ENCODE measurements at regions not wholly inside any gene's neighbourhood (a gene's known extent, or its start where the extent isn't known, plus 50 kb on each side); places are given as distances from the start of the nearest gene placed in this dataset.
A peak's percentile ranks its signal among the peaks of the same experiment; 100 is the strongest.

DNA sequence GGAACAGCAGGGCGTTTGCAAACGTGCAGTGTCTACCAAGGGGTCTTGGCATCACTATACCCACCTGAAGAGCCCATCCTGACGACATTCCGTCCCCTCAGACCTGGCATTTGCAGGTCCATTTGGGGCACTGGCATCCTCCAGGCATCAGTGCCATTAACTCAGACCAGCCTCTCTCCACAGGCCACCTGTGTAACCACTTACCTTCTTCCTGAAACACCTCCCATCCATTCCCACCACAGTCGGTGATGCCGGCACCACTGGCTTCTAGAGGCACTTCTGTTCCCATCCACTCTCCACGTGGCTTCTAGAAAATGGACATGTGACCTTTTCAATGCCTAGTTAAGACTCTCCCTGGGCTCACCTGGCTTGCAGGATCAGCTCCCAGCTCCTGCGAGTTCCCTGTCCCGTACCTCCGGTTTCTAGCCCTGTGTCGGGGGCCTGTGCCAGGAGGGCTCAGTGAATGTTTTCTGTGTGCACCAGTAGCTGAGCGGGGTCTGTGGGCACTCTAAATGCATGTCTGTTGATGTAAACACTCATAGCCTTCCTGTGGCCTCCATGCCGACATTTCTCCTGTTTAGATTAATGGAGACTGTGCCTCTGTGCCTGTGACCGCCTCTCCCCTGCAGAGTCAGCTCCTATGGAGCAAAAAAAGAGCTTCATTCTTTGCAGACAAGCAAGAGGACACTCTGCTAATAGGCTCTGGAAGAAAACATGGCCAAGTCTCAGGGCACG is 458.0 kb upstream of the HS6ST1 start:
- intact Hi-C loops (cut with micrococcal nuclease) = no loop called here
- H3K4me1 ChIP-seq (ENCODE audit: control insufficient read depth in 2 of 2, insufficient read depth in 2 of 2, low read length in 2 of 2) = no peaks in the 10 kb centered on the region
- POLR2A ChIA-PET = no interaction called here
- CTCF ChIA-PET = no interaction called here
- Mint-ChIP-seq H3K9me3 (peaks cover 0 to 4% (median 0%) of the 10 kb centered on the region in 11 donors), H3K4me3 (no peak overlapping the region), H3K4me1 (no peaks in the 10 kb centered on the region), H3K36me3 (no peaks in the 10 kb centered on the region), H3K27me3 (peaks cover 0 to 7% (median 0%) of the 10 kb centered on the region in 5 donors), H3K27ac (no peak overlapping the region)
- H3K4me3 ChIP-seq (ENCODE audit: low read length) = no peak overlapping the region
- no peak overlapping the region for H3K27ac ChIP-seq (ENCODE audit: low read depth, low read length)
- DNase-seq = no peak
- H3K36me3 ChIP-seq (ENCODE audit: control insufficient read depth in 2 of 3, insufficient read depth in 3 of 3, low read length in 3 of 3) = no peaks in the 10 kb centered on the region
- no peak for ATAC-seq
- no peaks in the 10 kb centered on the region for H3K27me3 ChIP-seq (ENCODE audit: control insufficient read depth in 2 of 2, insufficient read depth in 2 of 2, low read length in 2 of 2)
- H3K9me3 ChIP-seq (ENCODE audit: control insufficient read depth in 2 of 3, low read length in 3 of 3) = no peaks in the 10 kb centered on the region

DNA sequence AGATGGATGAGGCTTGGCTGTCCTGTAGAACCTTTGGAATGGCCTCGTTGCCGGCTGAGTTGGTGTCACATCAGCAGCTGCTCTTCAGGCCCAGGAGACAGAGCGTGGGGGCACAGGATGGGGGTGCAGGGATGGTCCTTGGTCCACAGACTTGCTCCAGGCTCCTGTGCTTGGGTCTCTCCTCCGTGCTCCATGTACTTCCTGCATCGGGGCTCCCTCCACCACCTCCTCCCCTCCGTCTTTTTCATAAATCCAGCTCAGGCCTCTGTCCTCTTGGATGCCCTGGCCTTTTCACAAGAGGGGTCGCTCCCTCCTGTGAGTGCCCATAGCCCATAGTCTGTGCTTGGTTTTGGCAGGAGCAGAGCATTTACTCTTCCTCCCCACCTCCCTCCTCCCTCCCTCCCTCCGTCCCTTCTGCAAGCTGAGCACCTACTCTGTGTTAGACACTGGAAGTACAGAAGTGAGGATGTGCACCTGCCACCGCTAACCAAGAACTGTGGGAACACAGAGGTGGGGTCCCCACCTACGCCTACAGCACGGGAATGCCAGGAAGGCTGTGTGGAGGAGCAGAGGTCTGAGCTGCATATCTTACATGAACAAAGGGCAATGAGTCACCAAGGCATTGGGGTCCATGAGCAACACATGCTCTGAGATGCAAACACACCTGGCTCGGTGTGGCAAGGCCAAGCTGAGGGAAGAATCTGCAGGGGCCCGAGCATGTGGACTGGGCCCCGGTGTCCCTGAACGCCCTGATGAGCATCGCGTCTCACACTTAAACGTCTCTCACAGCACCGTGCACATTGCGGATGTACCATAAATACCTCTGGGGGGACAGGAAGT is 458.7 kb upstream of the HS6ST1 start:
- no peaks in the 10 kb centered on the region for H3K4me1 Mint-ChIP-seq
- Histone ChIP-seq H3K9me3 (ENCODE audit: control insufficient read depth in 2 of 3, low read length in 3 of 3) (no peaks in the 10 kb centered on the region), H3K4me1 (ENCODE audit: control insufficient read depth in 2 of 2, insufficient read depth in 2 of 2, low read length in 2 of 2) (no peaks in the 10 kb centered on the region), H3K27ac (ENCODE audit: low read depth, low read length) (no peak overlapping the region), H3K36me3 (ENCODE audit: control insufficient read depth in 2 of 3, insufficient read depth in 3 of 3, low read length in 3 of 3) (no peaks in the 10 kb centered on the region), H3K4me3 (ENCODE audit: low read length) (no peak overlapping the region), H3K27me3 (ENCODE audit: control insufficient read depth in 2 of 2, insufficient read depth in 2 of 2, low read length in 2 of 2) (no peaks in the 10 kb centered on the region)
- POLR2A ChIA-PET = no interaction called here
- peaks cover 0 to 12% (median 0%) of the 10 kb centered on the region in 5 donors for H3K27me3 Mint-ChIP-seq
- ATAC-seq (no peak), DNase-seq (no peak)
- H3K36me3 Mint-ChIP-seq = no peaks in the 10 kb centered on the region
- no peak overlapping the region for H3K4me3 Mint-ChIP-seq
- CTCF ChIA-PET = no interaction called here
- intact Hi-C loops (cut with micrococcal nuclease) = no loop called here
- peaks cover 0 to 4% (median 0%) of the 10 kb centered on the region in 11 donors for H3K9me3 Mint-ChIP-seq
- no peak overlapping the region for H3K27ac Mint-ChIP-seq

DNA sequence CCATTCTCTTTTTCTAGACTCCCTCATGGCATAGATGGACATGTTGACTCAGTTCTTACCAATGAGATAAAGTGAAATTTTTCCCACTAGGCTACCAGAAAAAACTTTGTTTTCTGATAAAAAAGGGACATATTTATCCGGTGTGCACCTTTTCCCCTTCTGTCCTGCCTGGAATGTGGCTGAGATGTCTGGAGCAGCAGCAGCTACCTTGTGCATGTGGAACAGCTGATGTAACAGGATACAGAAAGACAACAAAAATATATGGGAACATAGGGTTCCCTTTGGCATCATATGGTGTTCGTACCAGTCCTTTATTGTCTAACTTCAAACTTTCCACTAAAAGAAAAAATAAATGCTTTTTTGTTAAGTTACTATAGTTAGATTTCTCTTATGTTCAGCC is 460.2 kb upstream of the HS6ST1 start:
- intact Hi-C loops (cut with micrococcal nuclease) = no loop called here
- Mint-ChIP-seq H3K27me3 (peaks cover 0 to 12% (median 0%) of the 10 kb centered on the region in 5 donors), H3K4me3 (no peak overlapping the region), H3K27ac (no peak overlapping the region), H3K36me3 (no peaks in the 10 kb centered on the region), H3K9me3 (peaks cover 0 to 4% (median 0%) of the 10 kb centered on the region in 11 donors), H3K4me1 (no peaks in the 10 kb centered on the region)
- Histone ChIP-seq H3K36me3 (ENCODE audit: control insufficient read depth in 2 of 3, insufficient read depth in 3 of 3, low read length in 3 of 3) (no peaks in the 10 kb centered on the region), H3K4me3 (ENCODE audit: low read length) (no peak overlapping the region), H3K27ac (ENCODE audit: low read depth, low read length) (no peak overlapping the region), H3K27me3 (ENCODE audit: control insufficient read depth in 2 of 2, insufficient read depth in 2 of 2, low read length in 2 of 2) (no peaks in the 10 kb centered on the region), H3K4me1 (ENCODE audit: control insufficient read depth in 2 of 2, insufficient read depth in 2 of 2, low read length in 2 of 2) (no peaks in the 10 kb centered on the region), H3K9me3 (ENCODE audit: control insufficient read depth in 2 of 3, low read length in 3 of 3) (no peaks in the 10 kb centered on the region)
- ChIA-PET POLR2A (no interaction called here), CTCF (no interaction called here)
- DNase-seq (no peak), ATAC-seq (no peak)

DNA sequence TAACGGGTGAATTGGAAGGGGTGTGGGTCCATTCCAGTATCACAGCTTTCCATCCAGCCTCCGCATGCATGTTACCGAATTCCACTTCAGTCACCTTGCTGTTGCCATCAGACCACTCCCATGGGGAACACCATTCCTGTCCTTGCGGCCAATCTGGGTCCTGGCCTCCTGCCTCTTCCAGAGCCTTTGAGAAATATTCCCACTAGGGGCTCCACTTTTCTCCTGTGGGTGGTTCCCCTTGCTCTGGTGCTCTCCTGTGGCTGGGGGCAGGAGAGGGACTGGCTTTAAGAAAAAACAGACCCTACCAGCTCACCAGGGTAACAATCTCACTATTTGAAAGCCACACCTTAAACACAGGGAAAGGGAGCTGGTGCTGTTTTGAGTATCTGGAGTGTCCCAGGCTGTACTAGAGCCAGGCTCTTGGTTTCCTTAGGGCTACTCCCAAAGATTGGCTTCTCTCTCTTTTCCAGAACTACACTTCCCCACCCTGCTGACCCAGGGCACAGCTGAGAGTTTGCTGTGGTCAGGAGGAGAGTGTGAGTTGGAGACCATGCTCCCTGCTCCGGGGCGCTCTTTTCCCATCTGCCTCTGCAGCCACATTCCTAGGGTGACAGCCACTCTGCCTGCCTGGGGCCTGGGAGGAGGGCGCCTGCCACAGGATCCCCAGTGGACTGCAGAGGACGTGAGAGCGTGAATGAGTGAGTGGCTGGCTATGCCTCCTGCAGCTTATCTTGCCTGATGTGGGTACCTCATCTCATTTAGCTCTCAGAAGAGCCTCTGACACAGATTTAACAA is 460.8 kb upstream of the HS6ST1 start:
- no peaks in the 10 kb centered on the region for H3K4me1 Mint-ChIP-seq
- no peaks in the 10 kb centered on the region for H3K9me3 ChIP-seq (ENCODE audit: control insufficient read depth in 2 of 3, low read length in 3 of 3)
- H3K4me3 ChIP-seq (ENCODE audit: low read length) = no peak overlapping the region
- peak overlapping the region in 1 of 9 donors; percentile 37 for H3K27ac Mint-ChIP-seq
- intact Hi-C loops (cut with micrococcal nuclease) = no loop called here
- H3K36me3 Mint-ChIP-seq = no peaks in the 10 kb centered on the region
- H3K9me3 Mint-ChIP-seq = peaks cover 0 to 4% (median 0%) of the 10 kb centered on the region in 11 donors
- CTCF ChIA-PET = no interaction called here
- H3K27me3 Mint-ChIP-seq = peaks cover 0 to 12% (median 0%) of the 10 kb centered on the region in 5 donors
- ATAC-seq = no peak
- no peaks in the 10 kb centered on the region for H3K27me3 ChIP-seq (ENCODE audit: control insufficient read depth in 2 of 2, insufficient read depth in 2 of 2, low read length in 2 of 2)
- H3K36me3 ChIP-seq (ENCODE audit: control insufficient read depth in 2 of 3, insufficient read depth in 3 of 3, low read length in 3 of 3) = no peaks in the 10 kb centered on the region
- no peak overlapping the region for H3K4me3 Mint-ChIP-seq
- POLR2A ChIA-PET = no interaction called here
- DNase-seq = no peak
- H3K27ac ChIP-seq (ENCODE audit: low read depth, low read length) = no peak overlapping the region
- no peaks in the 10 kb centered on the region for H3K4me1 ChIP-seq (ENCODE audit: control insufficient read depth in 2 of 2, insufficient read depth in 2 of 2, low read length in 2 of 2)

DNA sequence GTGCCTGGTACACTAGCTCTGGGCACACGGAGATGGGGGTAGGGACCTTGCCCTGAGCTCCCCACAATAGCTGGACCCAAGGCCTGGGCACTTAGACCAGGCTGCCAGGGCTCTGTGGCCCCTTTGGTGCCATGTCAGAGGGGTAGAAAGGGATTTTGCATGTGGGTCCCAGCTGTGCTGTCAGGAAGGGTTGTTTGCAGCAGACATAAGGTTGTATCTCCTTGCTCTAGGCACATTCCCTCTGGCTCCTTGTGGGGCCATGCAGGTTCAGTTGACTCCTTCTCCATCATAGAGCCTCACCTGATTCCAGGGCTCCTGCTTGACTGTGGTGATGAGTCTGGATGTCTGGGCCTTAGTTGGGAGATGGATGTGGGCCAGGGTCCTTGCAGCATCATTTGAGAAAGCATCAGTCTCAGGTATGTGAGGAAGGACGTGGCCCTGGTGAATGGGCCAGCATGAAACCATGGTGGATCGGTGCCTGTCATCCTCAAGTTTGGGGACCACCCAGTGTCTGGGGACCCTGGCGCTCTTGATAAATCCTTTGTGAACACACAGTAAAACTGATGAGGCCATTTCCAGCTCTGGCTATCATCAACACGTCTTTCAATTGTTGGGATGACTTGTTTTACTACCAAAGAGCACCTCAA is 461.9 kb upstream of the HS6ST1 start:
- H3K4me1 Mint-ChIP-seq = no peaks in the 10 kb centered on the region
- no peak overlapping the region for H3K4me3 ChIP-seq (ENCODE audit: low read length)
- H3K27me3 Mint-ChIP-seq = peaks cover 0 to 12% (median 0%) of the 10 kb centered on the region in 5 donors
- H3K36me3 Mint-ChIP-seq = no peaks in the 10 kb centered on the region
- no peak overlapping the region for H3K27ac ChIP-seq (ENCODE audit: low read depth, low read length)
- H3K27me3 ChIP-seq (ENCODE audit: control insufficient read depth in 2 of 2, insufficient read depth in 2 of 2, low read length in 2 of 2) = no peaks in the 10 kb centered on the region
- no peaks in the 10 kb centered on the region for H3K9me3 ChIP-seq (ENCODE audit: control insufficient read depth in 2 of 3, low read length in 3 of 3)
- no peak overlapping the region for H3K27ac Mint-ChIP-seq
- no peak for ATAC-seq
- DNase-seq = no peak
- H3K4me1 ChIP-seq (ENCODE audit: control insufficient read depth in 2 of 2, insufficient read depth in 2 of 2, low read length in 2 of 2) = no peaks in the 10 kb centered on the region
- peaks cover 0 to 4% (median 0%) of the 10 kb centered on the region in 11 donors for H3K9me3 Mint-ChIP-seq
- ChIA-PET CTCF (no interaction called here), POLR2A (no interaction called here)
- intact Hi-C loops (cut with micrococcal nuclease) = no loop called here
- no peaks in the 10 kb centered on the region for H3K36me3 ChIP-seq (ENCODE audit: control insufficient read depth in 2 of 3, insufficient read depth in 3 of 3, low read length in 3 of 3)
- no peak overlapping the region for H3K4me3 Mint-ChIP-seq

DNA sequence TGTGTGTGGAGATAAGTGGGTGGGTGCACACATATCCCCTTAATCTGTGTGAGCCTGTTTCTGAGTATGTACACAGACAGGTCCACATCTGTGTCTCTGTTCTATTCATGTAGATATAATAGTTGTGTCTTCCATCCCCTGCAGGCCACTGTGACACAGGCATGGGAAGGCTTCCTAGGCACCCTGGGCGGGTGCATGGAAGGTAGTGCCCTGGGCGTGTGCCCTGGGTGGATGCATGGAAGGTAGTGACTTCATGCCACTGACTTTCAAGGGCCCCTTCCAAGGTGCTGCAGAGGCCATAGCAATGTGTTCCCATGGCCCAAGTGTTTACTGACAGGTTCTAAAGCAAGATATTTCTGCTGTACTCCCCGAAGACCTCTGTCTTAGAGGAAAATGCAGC is 462.5 kb upstream of the HS6ST1 start:
- peaks cover 0 to 12% (median 0%) of the 10 kb centered on the region in 5 donors for H3K27me3 Mint-ChIP-seq

More for the DNA sequence above, 462.5 kb upstream of the HS6ST1 start:
- Histone ChIP-seq H3K4me3 (ENCODE audit: low read length) (no peak overlapping the region), H3K27me3 (ENCODE audit: control insufficient read depth in 2 of 2, insufficient read depth in 2 of 2, low read length in 2 of 2) (no peaks in the 10 kb centered on the region), H3K4me1 (ENCODE audit: control insufficient read depth in 2 of 2, insufficient read depth in 2 of 2, low read length in 2 of 2) (no peaks in the 10 kb centered on the region), H3K27ac (ENCODE audit: low read depth, low read length) (no peak overlapping the region), H3K9me3 (ENCODE audit: control insufficient read depth in 2 of 3, low read length in 3 of 3) (no peaks in the 10 kb centered on the region), H3K36me3 (ENCODE audit: control insufficient read depth in 2 of 3, insufficient read depth in 3 of 3, low read length in 3 of 3) (no peaks in the 10 kb centered on the region)
- Mint-ChIP-seq H3K27ac (no peak overlapping the region), H3K9me3 (peaks cover 0 to 4% (median 0%) of the 10 kb centered on the region in 11 donors), H3K4me3 (no peak overlapping the region), H3K36me3 (no peaks in the 10 kb centered on the region), H3K4me1 (no peaks in the 10 kb centered on the region)
- intact Hi-C loops (cut with micrococcal nuclease) = no loop called here
- CTCF ChIA-PET = no interaction called here
- ATAC-seq (no peak), DNase-seq (no peak)
- POLR2A ChIA-PET = no interaction called here

All from naive thymus-derived CD4-positive, alpha-beta T cell (primary cell).